PC-9 (cell line): ENCODE measurements at regions not wholly inside any gene's neighbourhood (a gene's known extent, or its start where the extent isn't known, plus 50 kb on each side); places are given as distances from the start of the nearest gene placed in this dataset.

Experiments
- BruUV-seq: library from RNA; stranded (reverse); fragments of 400-500 nt; replicated peaks from 2 replicates; lab custom pipeline; 2021; lab: Mats Ljungman, UMichigan
- CTCF ChIA-PET: fragments of 300-600 bp; sonication (Branson Sonifier 250); formaldehyde crosslinking; loops from one replicate; lab custom pipeline; 2022; ENCODE audit warnings: antibody characterized with exemption; lab: Charles Lee
- POLR2A ChIA-PET: fragments of 300-600 bp; sonication (Branson Sonifier 250); formaldehyde crosslinking; loops from one replicate; lab custom pipeline; 2022; ENCODE audit warnings: antibody characterized with exemption; ENCODE audit not compliant: unreplicated experiment; lab: Charles Lee
- DNase-seq, 2 experiments: peaks; one replicate each; pipeline versions ENCODE4 v3.0.0 to v3.0.0-alpha.2; 2015 to 2022; ENCODE audit warnings: mixed read lengths in 1 of 2
- H2AFZ ChIP-seq: fragments of 200-600 bp; sonication (generic); 2 replicates; pipeline ENCODE4 v1.8.1; 2017; ENCODE audit warnings: antibody characterized with exemption
- H3F3A ChIP-seq: fragments of 200-600 bp; sonication (generic); 2 replicates; pipeline ENCODE4 v1.8.1; 2017; ENCODE audit warnings: antibody characterized with exemption, mild to moderate bottlenecking, low read depth; ENCODE audit not compliant: insufficient read depth
- H3K27ac ChIP-seq: fragments of 200-600 bp; sonication (generic); 2 replicates; pipeline ENCODE4 v1.6.1; 2016; ENCODE audit warnings: mixed run types
- H3K27me3 ChIP-seq: fragments of 200-600 bp; sonication (generic); 2 replicates; pipeline ENCODE4 v1.6.1; 2016; ENCODE audit warnings: low read depth, mixed run types; ENCODE audit not compliant: insufficient read depth
- H3K36me3 ChIP-seq: fragments of 200-600 bp; sonication (generic); 2 replicates; pipeline ENCODE4 v1.6.1; 2016; ENCODE audit warnings: low read depth, mixed run types
- H3K4me1 ChIP-seq: fragments of 200-600 bp; sonication (generic); replicated peaks from 2 replicates; pipeline ENCODE4 v1.6.1; 2016; ENCODE audit warnings: mixed run types; ENCODE audit not compliant: insufficient read depth
- H3K4me2 ChIP-seq: fragments of 200-600 bp; sonication (generic); 2 replicates; pipeline ENCODE4 v1.6.1; 2017; ENCODE audit warnings: mixed run types
- H3K4me3 ChIP-seq: fragments of 200-600 bp; sonication (generic); 2 replicates; pipeline ENCODE4 v1.6.1; 2016; ENCODE audit warnings: mixed run types
- H3K79me2 ChIP-seq: fragments of 200-600 bp; sonication (generic); 2 replicates; pipeline ENCODE4 v1.6.1; 2017; ENCODE audit warnings: low read depth, mixed run types
- H3K9me2 ChIP-seq: fragments of 200-600 bp; sonication (generic); 2 replicates; pipeline ENCODE4 v1.8.1; 2017; ENCODE audit warnings: mild to moderate bottlenecking; ENCODE audit not compliant: insufficient read depth
- H3K9me3 ChIP-seq: fragments of 200-600 bp; sonication (generic); 2 replicates; pipeline ENCODE4 v1.8.1; 2016; ENCODE audit warnings: low read depth; ENCODE audit not compliant: insufficient read depth
- H4K20me1 ChIP-seq: fragments of 200-600 bp; sonication (generic); 2 replicates; pipeline ENCODE4 v1.8.1; 2017; ENCODE audit not compliant: insufficient read depth
- EZH2 ChIP-seq: fragments of 200-600 bp; sonication (generic); IDR thresholded peaks from 2 replicates; pipeline ENCODE4 v1.8.0; 2017; ENCODE audit warnings: antibody characterized with exemption, low read depth
- intact Hi-C: fragments of 100-400 bp; cut with micrococcal nuclease; formaldehyde crosslinking; loops from one replicate; pipeline ENCODE4 v1.10.0; 2022; ENCODE audit not compliant: unreplicated experiment
- TF ChIP-seq, protein P1 (sequence below): fragments of 200-600 bp; sonication (generic); conservative IDR thresholded peaks from 2 replicates; pipeline ENCODE4 v1.6.1; 2017; ENCODE audit warnings: mixed run types, antibody characterized with exemption, mild to moderate bottlenecking, moderate library complexity

DNA sequence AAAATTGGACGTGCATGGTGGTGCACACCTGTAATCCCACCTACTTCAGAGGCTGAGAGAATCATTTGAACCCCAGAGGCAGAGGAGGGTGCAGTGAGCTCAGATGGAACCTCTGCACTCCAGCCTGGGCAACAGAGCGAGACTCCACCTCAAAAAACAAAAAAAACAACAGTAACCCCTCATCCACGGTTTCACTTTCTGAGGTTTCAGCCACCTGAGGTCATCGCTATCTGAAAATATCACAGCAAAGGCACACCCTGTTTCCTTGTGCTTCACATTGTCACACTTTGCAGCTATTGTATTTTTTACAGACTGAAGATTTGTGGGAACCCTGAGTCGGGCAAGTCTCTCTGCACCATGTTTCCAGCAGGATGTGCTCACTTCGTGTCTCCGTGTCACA, 54.1 kb upstream of the FOXQ1 start:
- Histone ChIP-seq H3K36me3 (no peaks in the 10 kb centered on the region), H3K27ac (no peak overlapping the region), H4K20me1 (no peaks in the 10 kb centered on the region), H3K9me3 (no peaks in the 10 kb centered on the region), H3K4me3 (no peak overlapping the region), H3K9me2 (no peaks in the 10 kb centered on the region), H3K27me3 (no peaks in the 10 kb centered on the region), H3K4me1 (peaks cover 14% of the 10 kb centered on the region), H3F3A (peaks cover 2% of the 10 kb centered on the region; the same call in 1 of the 2 replicates), H2AFZ (no peak overlapping the region), H3K4me2 (no peak overlapping the region), H3K79me2 (no peaks in the 10 kb centered on the region)
- POLR2A ChIA-PET = no interaction called here
- no peak for TF ChIP-seq EZH2
- TF ChIP-seq, protein P1, sequence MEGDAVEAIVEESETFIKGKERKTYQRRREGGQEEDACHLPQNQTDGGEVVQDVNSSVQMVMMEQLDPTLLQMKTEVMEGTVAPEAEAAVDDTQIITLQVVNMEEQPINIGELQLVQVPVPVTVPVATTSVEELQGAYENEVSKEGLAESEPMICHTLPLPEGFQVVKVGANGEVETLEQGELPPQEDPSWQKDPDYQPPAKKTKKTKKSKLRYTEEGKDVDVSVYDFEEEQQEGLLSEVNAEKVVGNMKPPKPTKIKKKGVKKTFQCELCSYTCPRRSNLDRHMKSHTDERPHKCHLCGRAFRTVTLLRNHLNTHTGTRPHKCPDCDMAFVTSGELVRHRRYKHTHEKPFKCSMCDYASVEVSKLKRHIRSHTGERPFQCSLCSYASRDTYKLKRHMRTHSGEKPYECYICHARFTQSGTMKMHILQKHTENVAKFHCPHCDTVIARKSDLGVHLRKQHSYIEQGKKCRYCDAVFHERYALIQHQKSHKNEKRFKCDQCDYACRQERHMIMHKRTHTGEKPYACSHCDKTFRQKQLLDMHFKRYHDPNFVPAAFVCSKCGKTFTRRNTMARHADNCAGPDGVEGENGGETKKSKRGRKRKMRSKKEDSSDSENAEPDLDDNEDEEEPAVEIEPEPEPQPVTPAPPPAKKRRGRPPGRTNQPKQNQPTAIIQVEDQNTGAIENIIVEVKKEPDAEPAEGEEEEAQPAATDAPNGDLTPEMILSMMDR = no peak
- intact Hi-C loops = loop anchor here (10.0 kb wide), 1 partner anchor 343 kb away; no protein-coding TSS in a partner anchor
- BruUV-seq = no TSS peak
- no peak for DNase-seq
- CTCF ChIA-PET = no interaction called here

- H2AFZ ChIP-seq = no peak overlapping the region
- peaks cover 14% of the 10 kb centered on the region for H3F3A ChIP-seq
- no peak overlapping the region for H3K4me3 ChIP-seq
- no peak overlapping the region for H3K4me2 ChIP-seq
- POLR2A ChIA-PET = no interaction called here
- H3K9me3 ChIP-seq = no peaks in the 10 kb centered on the region
- TF ChIP-seq EZH2 = no peak
- TF ChIP-seq, protein P1 = no peak
- no peaks in the 10 kb centered on the region for H3K36me3 ChIP-seq
- no peak overlapping the region for H3K27ac ChIP-seq
- CTCF ChIA-PET = no interaction called here
- intact Hi-C loops = loop anchor here (10.0 kb wide), 1 partner anchor 342 kb away; no protein-coding TSS in a partner anchor
- no peaks in the 10 kb centered on the region for H4K20me1 ChIP-seq
- H3K79me2 ChIP-seq = no peaks in the 10 kb centered on the region
- DNase-seq = no peak
- H3K4me1 ChIP-seq = peaks cover 20% of the 10 kb centered on the region
- BruUV-seq = no TSS peak
- H3K27me3 ChIP-seq = no peaks in the 10 kb centered on the region
- H3K9me2 ChIP-seq = no peaks in the 10 kb centered on the region
These were observed 55.4 kb upstream of the FOXQ1 start for GRCh38 chr6:1256435-1257008.

DNA sequence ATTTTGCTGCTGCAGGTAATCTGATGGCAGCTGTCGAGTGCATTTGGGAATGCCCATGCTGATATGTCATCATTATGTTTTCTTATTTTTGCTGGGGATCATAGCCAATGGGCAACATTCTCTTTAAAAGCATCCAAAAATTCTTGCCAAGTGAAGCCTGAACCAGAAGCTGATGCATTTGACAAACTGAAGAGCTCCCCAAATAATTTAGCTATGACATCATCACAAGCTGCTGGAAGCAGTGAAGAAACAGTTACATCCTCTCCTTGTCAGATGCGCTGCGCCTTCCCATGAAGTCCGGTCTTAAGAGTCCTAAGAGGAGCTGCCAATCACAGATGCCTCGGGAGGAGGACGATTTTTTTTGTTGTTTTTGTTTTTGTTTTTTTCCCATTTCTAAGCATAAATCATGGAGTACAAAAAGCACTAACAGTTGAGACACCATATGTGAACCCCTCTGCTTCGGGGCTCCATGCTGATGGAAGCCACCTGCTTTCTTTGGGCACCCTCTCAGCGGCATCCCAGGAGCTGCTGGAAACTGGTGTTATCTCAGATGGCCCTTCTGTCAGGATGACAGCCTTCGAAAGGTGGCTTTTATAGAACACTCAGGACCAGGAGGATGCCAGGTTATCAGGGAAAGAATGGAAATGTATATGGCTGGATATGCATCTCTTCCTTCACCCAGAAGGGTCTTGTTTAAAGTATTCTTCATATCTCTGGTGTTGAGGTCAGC, 56.1 kb upstream of the FOXQ1 start:
- Histone ChIP-seq H3K79me2 (no peaks in the 10 kb centered on the region), H3F3A (peaks cover 21% of the 10 kb centered on the region), H3K27me3 (no peaks in the 10 kb centered on the region), H3K27ac (no peak overlapping the region), H2AFZ (no peak overlapping the region), H3K36me3 (no peaks in the 10 kb centered on the region), H3K9me3 (no peaks in the 10 kb centered on the region), H4K20me1 (no peaks in the 10 kb centered on the region), H3K4me2 (no peak overlapping the region), H3K9me2 (no peaks in the 10 kb centered on the region), H3K4me3 (no peak overlapping the region), H3K4me1 (peaks cover 28% of the 10 kb centered on the region)
- BruUV-seq = no TSS peak
- CTCF ChIA-PET = no interaction called here
- TF ChIP-seq EZH2 = no peak
- TF ChIP-seq, protein P1 = no peak
- DNase-seq = no peak
- intact Hi-C loops = loop anchor here (10.0 kb wide), 1 partner anchor 341 kb away; no protein-coding TSS in a partner anchor
- POLR2A ChIA-PET = no interaction called here
